H1 (cell line): ENCODE measurements at regions not wholly inside any gene's neighbourhood (a gene's known extent, or its start where the extent isn't known, plus 50 kb on each side); places are given as distances from the start of the nearest gene placed in this dataset.

Source experiments
- CTCF ChIA-PET: fragments of 300-600 bp; sonication (Branson Sonifier 250); formaldehyde crosslinking; loops from one replicate; lab custom pipeline; 2021; ENCODE audit not compliant: partially characterized antibody; lab: Charles Lee
- POLR2A ChIA-PET: fragments of 300-600 bp; sonication (Branson Sonifier 250); formaldehyde crosslinking; loops from one replicate; lab custom pipeline; 2021; ENCODE audit warnings: inconsistent platforms; ENCODE audit not compliant: partially characterized antibody; lab: Charles Lee
- DNase-seq, 2 experiments: peaks; one replicate each; pipeline versions ENCODE4 v3.0.0 to v3.0.0-alpha.2; 2010 to 2022; ENCODE audit warnings: low spot score in 2 of 2, low read depth in 1 of 2, mixed read lengths in 1 of 2
- FAIRE-seq: peaks from 2 replicates; lab custom pipeline; 2011; peaks lifted over from hg19 to GRCh38; lab: Jason Lieb, UNC
- H2AFZ ChIP-seq: 2 replicates; pipeline ENCODE4 v1.8.1; 2012; ENCODE audit warnings: low read length, inconsistent platforms
- H2AK5ac ChIP-seq: 2 replicates; pipeline ENCODE4 v1.6.1; 2013; ENCODE audit warnings: low read depth, low read length
- H2BK120ac ChIP-seq: replicated peaks from 2 replicates; pipeline ENCODE3; 2013; ENCODE audit warnings: low read depth, low read length, inconsistent platforms
- H2BK12ac ChIP-seq: 2 replicates; pipeline ENCODE4 v1.6.1; 2013; ENCODE audit warnings: low read depth, low read length
- H2BK15ac ChIP-seq: 2 replicates; pipeline ENCODE4 v1.6.1; 2013; ENCODE audit warnings: low read length
- H2BK20ac ChIP-seq: 2 replicates; pipeline ENCODE4 v1.6.1; 2013; ENCODE audit warnings: low read length
- H2BK5ac ChIP-seq: 2 replicates; pipeline ENCODE4 v1.6.1; 2013; ENCODE audit warnings: low read depth, low read length
- H3K14ac ChIP-seq: 2 replicates; pipeline ENCODE4 v1.6.1; 2013; ENCODE audit warnings: inconsistent platforms; ENCODE audit not compliant: insufficient read length
- H3K18ac ChIP-seq: 2 replicates; pipeline ENCODE4 v1.6.1; 2013; ENCODE audit warnings: low read length; ENCODE audit errors: extremely low read depth
- H3K23ac ChIP-seq: 2 replicates; pipeline ENCODE4 v1.6.1; 2013; ENCODE audit warnings: inconsistent platforms; ENCODE audit not compliant: insufficient read length
- H3K23me2 ChIP-seq: 2 replicates; pipeline ENCODE4 v1.6.1; 2013; ENCODE audit warnings: low read depth, low read length
- H3K27ac ChIP-seq: 2 replicates; pipeline ENCODE4 v1.6.1; 2011; ENCODE audit warnings: low read depth, low read length, inconsistent platforms
- H3K27me3 ChIP-seq, 4 experiments: replicated peaks in 1 of 4; 1 replicate in 1 of 4; 2 replicates in 3 of 4; pipeline versions ENCODE4 v1.6.1 to v1.8.1; 2011 to 2013; ENCODE audit warnings: low read length in 3 of 4, mild to moderate bottlenecking in 3 of 4, inconsistent platforms in 2 of 4, mixed read lengths in 2 of 4, moderate library complexity in 1 of 4; ENCODE audit not compliant: control insufficient read depth in 3 of 4, insufficient read depth in 3 of 4; ENCODE audit errors: extremely low read depth in 1 of 4
- H3K36me3 ChIP-seq, 4 experiments: 2 replicates each; pipeline versions ENCODE4 v1.6.1 to v1.8.1; 2011 to 2013; ENCODE audit warnings: mild to moderate bottlenecking in 4 of 4, low read length in 3 of 4, moderate library complexity in 2 of 4, control low read depth in 1 of 4, inconsistent platforms in 1 of 4; ENCODE audit not compliant: insufficient read depth in 4 of 4, control insufficient read depth in 2 of 4
- H3K4ac ChIP-seq: replicated peaks from 2 replicates; pipeline ENCODE3; 2013; ENCODE audit warnings: low read length, low read depth, mixed read lengths, inconsistent platforms; ENCODE audit not compliant: insufficient read length
- H3K4me1 ChIP-seq, 4 experiments: replicated peaks in 1 of 4; 1 replicate in 1 of 4; 2 replicates in 3 of 4; pipeline versions ENCODE4 v1.6.1 to v1.8.1; 2011 to 2013; ENCODE audit warnings: low read length in 3 of 4, inconsistent platforms in 2 of 4, mixed read lengths in 1 of 4; ENCODE audit not compliant: insufficient read depth in 4 of 4, control insufficient read depth in 3 of 4
- H3K4me2 ChIP-seq, 2 experiments: 2 replicates each; pipeline versions ENCODE4 v1.6.1 to v1.8.1; 2011 to 2013; ENCODE audit warnings: low read depth in 2 of 2, low read length in 2 of 2, control low read depth in 1 of 2, inconsistent platforms in 1 of 2, mild to moderate bottlenecking in 1 of 2; ENCODE audit not compliant: insufficient read depth in 1 of 2
- H3K4me3 ChIP-seq, 4 experiments: fragments of 200-600, 300-600 bp in 1 of 4; sonication (generic), shearing (Covaris generic), sonication (Bioruptor Twin) in 1 of 4; 2 replicates each; pipeline versions ENCODE4 v1.5.1 to v1.8.1; 2011 to 2016; ENCODE audit warnings: low read length in 4 of 4, low read depth in 3 of 4, control low read depth in 2 of 4, inconsistent platforms in 2 of 4, mild to moderate bottlenecking in 2 of 4, mixed read lengths in 1 of 4, moderate library complexity in 1 of 4; ENCODE audit not compliant: insufficient read depth in 2 of 4; ENCODE audit errors: extremely low read depth in 1 of 4
- H3K56ac ChIP-seq: replicated peaks from 2 replicates; pipeline ENCODE3; 2013; ENCODE audit warnings: low read depth, mild to moderate bottlenecking, mixed read lengths, low read length, inconsistent platforms; ENCODE audit not compliant: insufficient read length
- H3K79me1 ChIP-seq: 2 replicates; pipeline ENCODE4 v1.6.1; 2013; ENCODE audit warnings: low read depth, low read length, control low read depth
- H3K79me2 ChIP-seq, 2 experiments: 2 replicates each; pipeline versions ENCODE4 v1.6.1 to v1.8.1; 2012 to 2013; ENCODE audit warnings: low read length in 2 of 2, mild to moderate bottlenecking in 2 of 2, inconsistent platforms in 1 of 2; ENCODE audit not compliant: insufficient read depth in 2 of 2, control insufficient read depth in 1 of 2
- H3K9ac ChIP-seq, 4 experiments: replicated peaks in 1 of 4; 1 replicate in 1 of 4; 2 replicates in 3 of 4; pipeline versions ENCODE4 v1.6.1 to v1.8.1; 2011 to 2013; ENCODE audit warnings: low read depth in 3 of 4, low read length in 3 of 4, control low read depth in 2 of 4, mild to moderate bottlenecking in 2 of 4, moderate library complexity in 2 of 4, inconsistent platforms in 1 of 4; ENCODE audit errors: extremely low read depth in 1 of 4
- H3K9me3 ChIP-seq, 2 experiments: 2 replicates each; pipeline versions ENCODE4 v1.6.1 to v1.8.1; 2012 to 2013; ENCODE audit warnings: mild to moderate bottlenecking in 2 of 2, moderate library complexity in 2 of 2, control low read depth in 1 of 2, inconsistent platforms in 1 of 2, low read depth in 1 of 2, low read length in 1 of 2, mixed read lengths in 1 of 2; ENCODE audit not compliant: insufficient read depth in 2 of 2
- H4K20me1 ChIP-seq, 2 experiments: replicated peaks in 1 of 2; 2 replicates each; pipeline versions ENCODE3 to v1.8.1; 2011 to 2013; ENCODE audit warnings: inconsistent platforms in 2 of 2, low read length in 2 of 2, mild to moderate bottlenecking in 1 of 2; ENCODE audit not compliant: insufficient read depth in 2 of 2, control insufficient read depth in 1 of 2
- H4K5ac ChIP-seq: 2 replicates; pipeline ENCODE4 v1.6.1; 2013; ENCODE audit warnings: low read length, low read depth, mixed read lengths, inconsistent platforms; ENCODE audit not compliant: insufficient read length
- H4K8ac ChIP-seq: 2 replicates; pipeline ENCODE4 v1.8.0; 2013; ENCODE audit warnings: mild to moderate bottlenecking, moderate library complexity, low read length, inconsistent platforms; ENCODE audit not compliant: insufficient read depth; ENCODE audit errors: extremely low read depth
- H4K91ac ChIP-seq: replicated peaks from 2 replicates; pipeline ENCODE3; 2013; ENCODE audit warnings: low read length, mixed read lengths, inconsistent platforms; ENCODE audit not compliant: insufficient read length
- BCL11A ChIP-seq, 2 experiments: IDR thresholded peaks; one replicate each; pipeline ENCODE4 v1.6.1; 2011; ENCODE audit warnings: low read depth in 2 of 2, low read length in 2 of 2, mild to moderate bottlenecking in 2 of 2
- POLR2A ChIP-seq, 2 experiments: IDR thresholded peaks; 1 replicate in 1 of 2; 2 replicates in 1 of 2; pipeline ENCODE4 v1.6.1; 2011; ENCODE audit warnings: low read depth in 2 of 2, low read length in 2 of 2, mild to moderate bottlenecking in 2 of 2; ENCODE audit errors: control extremely low read depth in 1 of 2
- RAD21 ChIP-seq, 2 experiments: IDR thresholded peaks in 1 of 2; conservative IDR thresholded peaks in 1 of 2; 2 replicates each; pipeline ENCODE4 v1.6.1; 2011; ENCODE audit warnings: low read depth in 2 of 2, low read length in 2 of 2, improper control_type of control experiment in 1 of 2, inconsistent platforms in 1 of 2, mild to moderate bottlenecking in 1 of 2, moderate library complexity in 1 of 2
- SIN3A ChIP-seq, 2 experiments: IDR thresholded peaks in 1 of 2; conservative IDR thresholded peaks in 1 of 2; 2 replicates each; pipeline ENCODE4 v1.6.1; 2011 to 2012; ENCODE audit warnings: low read length in 2 of 2, improper control_type of control experiment in 1 of 2, low read depth in 1 of 2, mild to moderate bottlenecking in 1 of 2
- SP1 ChIP-seq: IDR thresholded peaks from 2 replicates; pipeline ENCODE4 v1.6.1; 2011; ENCODE audit warnings: low read depth, low read length
- WGBS, 2 experiments: shearing (Covaris generic) in 1 of 2; methylation state at CpG; one replicate each; pipeline versions ENCODE4 v1.1.6 to v1.1.7; 2013 to 2015; ENCODE audit warnings: low lambda C conversion rate in 2 of 2, mixed read lengths in 2 of 2, inconsistent platforms in 1 of 2, low coverage in 1 of 2, missing lambda C conversion rate in 1 of 2; ENCODE audit not compliant: insufficient replicate concordance in 2 of 2, insufficient coverage in 1 of 2, insufficient read length in 1 of 2; ENCODE audit errors: extremely low coverage in 1 of 2, missing lambda C conversion rate in 1 of 2; 5-methylcytosine and 5-hydroxymethylcytosine counted together

GRCh38 chr21:28212061-28212460 is 780.6 kb downstream of the LTN1 start:
- H2BK120ac ChIP-seq, result no peak overlapping the region
- TF ChIP-seq SP1, result no peak
- no peak for TF ChIP-seq POLR2A (IDR thresholded peaks at IDR 0.05; ENCODE audit: control extremely low read depth in 1 of 2, low read depth in 2 of 2, low read length in 2 of 2)
- no peak for TF ChIP-seq SIN3A (conservative IDR thresholded peaks at IDR 0.05 in 1 of 2, IDR thresholded peaks at IDR 0.05 in 1 of 2; ENCODE audit: low read depth in 1 of 2, low read length in 2 of 2)
- no peak for TF ChIP-seq BCL11A (IDR thresholded peaks at IDR 0.05; ENCODE audit: low read depth in 2 of 2, low read length in 2 of 2)
- no peak for TF ChIP-seq RAD21 (IDR thresholded peaks at IDR 0.05 in 1 of 2, conservative IDR thresholded peaks at IDR 0.05 in 1 of 2; ENCODE audit: low read depth in 2 of 2, low read length in 2 of 2)
- H3K14ac ChIP-seq, result no peak overlapping the region
- H3K9ac ChIP-seq, result no peak overlapping the region
- no peaks in the 10 kb centered on the region for H3K36me3 ChIP-seq
- no peak overlapping the region for H3K4me3 ChIP-seq
- no peak overlapping the region for H4K91ac ChIP-seq
- 90% methylated on average over 2 of the region's 2 CpGs; no CpG with 5 or more reads in 1 of the 2 experiments for WGBS, 2 experiments
- no peak overlapping the region for H2AK5ac ChIP-seq
- H2BK20ac ChIP-seq, result no peak overlapping the region
- H4K8ac ChIP-seq, result no peak overlapping the region
- H3K4me2 ChIP-seq, result no peak overlapping the region
- no peak for FAIRE-seq
- H3K23me2 ChIP-seq, result no peaks in the 10 kb centered on the region
- no peak overlapping the region for H3K18ac ChIP-seq
- H3K9me3 ChIP-seq, result no peaks in the 10 kb centered on the region; a peak in 1 of 4 replicates
- H3K27me3 ChIP-seq, result no peaks in the 10 kb centered on the region
- H2BK12ac ChIP-seq, result no peak overlapping the region
- ChIA-PET POLR2A (no interaction called here), CTCF (no interaction called here)
- no peak overlapping the region for H4K5ac ChIP-seq
- no peak overlapping the region for H3K27ac ChIP-seq
- no peak overlapping the region for H3K56ac ChIP-seq
- H4K20me1 ChIP-seq, result no peaks in the 10 kb centered on the region
- H2BK5ac ChIP-seq, result no peak overlapping the region
- H3K79me1 ChIP-seq, result no peaks in the 10 kb centered on the region
- no peak overlapping the region for H3K23ac ChIP-seq
- no peak overlapping the region for H2AFZ ChIP-seq
- H3K79me2 ChIP-seq, result no peaks in the 10 kb centered on the region
- DNase-seq, result no peak
- no peak overlapping the region for H3K4ac ChIP-seq
- no peaks in the 10 kb centered on the region for H3K4me1 ChIP-seq
- H2BK15ac ChIP-seq, result no peak overlapping the region
